ENCODE measurements at regions not wholly inside any gene's neighbourhood (a gene's known extent, or its start where the extent isn't known, plus 50 kb on each side); places are given as distances from the start of the nearest gene placed in this dataset.

DNA sequence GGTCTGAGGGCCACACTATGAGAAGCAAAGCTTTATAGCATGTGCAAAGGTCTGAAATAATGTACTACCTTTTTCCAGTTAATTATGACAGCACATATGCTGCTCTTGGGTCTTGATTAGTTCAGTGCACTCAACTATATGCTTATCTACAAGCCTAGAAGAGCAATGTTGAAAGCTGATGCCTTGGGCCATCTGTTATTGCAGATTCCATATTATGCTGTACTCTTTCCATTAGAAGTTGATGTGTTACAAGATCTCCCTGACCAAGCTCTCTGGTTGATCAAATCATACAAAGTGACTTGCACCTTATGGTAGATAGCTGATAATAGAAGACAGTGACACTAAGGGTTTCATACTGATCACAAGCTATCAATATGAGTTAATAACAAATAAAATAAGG, 327.3 kb downstream of the FRK start:
- intact Hi-C loops (cut with DNase I), result no loop called here
- no peak for DNase-seq (ENCODE audit: low spot score)

DNA sequence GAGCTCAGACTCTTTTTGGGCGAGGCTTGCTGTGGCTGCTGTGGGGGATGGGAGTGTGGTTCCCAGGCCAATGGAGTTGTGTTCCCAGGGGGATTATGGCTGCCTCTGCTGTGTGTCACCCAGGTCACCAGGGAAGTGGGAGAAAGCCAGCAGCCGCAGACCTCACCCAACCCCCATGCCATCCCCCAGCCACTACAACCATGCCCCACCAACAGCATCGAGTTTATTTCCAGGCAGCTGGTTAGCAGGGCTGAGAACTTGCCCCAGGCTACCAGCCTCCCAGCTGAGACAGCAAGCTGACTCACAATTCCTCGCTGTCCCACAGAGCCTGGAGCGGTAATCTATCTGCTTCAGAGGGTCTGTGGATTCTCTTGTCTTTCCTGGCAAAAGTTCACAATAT, 331.7 kb downstream of the FRK start:
- intact Hi-C loops (cut with DNase I), result no loop called here
- DNase-seq (ENCODE audit: low spot score), result no peak

DNA sequence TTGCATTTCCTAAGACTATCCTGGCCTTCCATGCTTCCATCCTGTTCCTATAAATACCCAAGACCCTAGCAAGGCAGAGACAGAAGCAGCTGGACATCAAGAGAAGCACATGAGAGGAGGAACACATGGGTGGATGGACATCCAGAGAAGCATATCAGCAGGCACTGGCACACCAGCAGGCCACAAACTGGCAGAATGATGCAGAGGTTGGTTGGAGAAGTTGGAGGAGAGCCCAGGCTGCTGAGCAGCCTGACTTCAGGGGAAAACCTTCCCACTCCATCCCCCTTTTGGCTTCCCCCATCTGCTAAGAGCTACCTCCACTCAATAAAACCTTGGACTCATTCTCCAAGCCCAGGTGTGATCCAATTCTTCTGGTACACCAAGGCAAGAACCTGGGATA, 332.5 kb downstream of the FRK start:
- DNase-seq (ENCODE audit: low spot score), result no peak
- intact Hi-C loops (cut with DNase I), result no loop called here

DNA sequence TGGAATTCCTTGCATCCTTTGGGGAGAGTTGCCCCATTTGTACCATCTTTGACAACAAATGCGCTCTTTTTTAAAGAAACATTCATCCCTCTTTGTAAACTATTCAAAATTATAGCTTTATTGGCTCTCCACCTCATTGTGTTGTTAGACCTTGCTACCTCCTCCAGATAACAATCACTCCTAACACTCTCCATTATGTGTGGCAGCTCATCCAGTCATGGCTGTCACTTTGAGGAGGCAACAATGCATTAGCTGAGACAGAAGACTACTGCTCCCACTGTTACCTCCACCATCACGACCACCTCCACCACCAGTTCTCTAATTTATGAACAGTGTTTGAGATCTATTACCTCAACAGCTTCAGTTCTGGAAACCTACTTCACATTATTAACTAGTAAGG, 339.1 kb downstream of the FRK start:
- DNase-seq (ENCODE audit: low spot score), result no peak
- intact Hi-C loops (cut with DNase I), result no loop called here

DNA sequence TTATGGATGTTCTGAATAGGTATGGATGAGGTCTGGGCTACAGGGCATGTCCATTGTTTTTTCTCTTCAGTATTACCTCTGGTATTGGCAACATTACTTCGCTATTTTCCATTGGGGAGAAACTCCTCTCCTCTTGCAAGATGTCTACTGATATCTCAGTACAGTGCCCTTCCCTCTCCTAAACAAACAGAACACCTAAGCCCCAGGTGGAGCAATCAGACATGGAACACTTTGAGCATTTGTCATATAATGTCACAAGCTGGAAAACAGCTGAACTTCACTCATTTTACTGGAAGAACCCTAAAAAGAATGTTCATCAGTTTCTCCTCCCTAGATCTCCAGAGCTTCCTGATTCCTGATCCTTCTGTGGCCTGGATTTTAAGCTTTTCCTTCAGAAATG, 339.8 kb downstream of the FRK start:
- intact Hi-C loops (cut with DNase I), result no loop called here
- DNase-seq (ENCODE audit: low spot score), result no peak

DNA sequence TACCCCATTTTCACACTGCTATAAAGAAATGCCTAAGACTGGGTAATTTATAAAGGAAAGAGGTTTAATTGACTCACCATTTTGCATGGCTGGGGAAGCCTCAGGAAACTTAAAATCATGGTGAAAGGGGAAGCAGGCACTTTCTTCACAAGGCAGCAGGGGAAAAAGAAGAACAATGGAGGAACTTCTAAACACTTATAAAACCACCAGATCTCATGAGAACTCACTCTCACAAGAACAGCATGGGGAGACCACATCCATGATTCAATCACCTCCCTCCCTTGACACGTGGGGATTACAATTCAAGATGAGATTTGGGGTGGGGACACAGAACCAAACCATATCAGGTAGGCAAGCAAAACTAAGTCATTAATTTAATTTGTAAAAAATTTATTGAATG, 343.2 kb downstream of the FRK start:
- no peak for DNase-seq (ENCODE audit: low spot score)
- intact Hi-C loops (cut with DNase I), result no loop called here

DNA sequence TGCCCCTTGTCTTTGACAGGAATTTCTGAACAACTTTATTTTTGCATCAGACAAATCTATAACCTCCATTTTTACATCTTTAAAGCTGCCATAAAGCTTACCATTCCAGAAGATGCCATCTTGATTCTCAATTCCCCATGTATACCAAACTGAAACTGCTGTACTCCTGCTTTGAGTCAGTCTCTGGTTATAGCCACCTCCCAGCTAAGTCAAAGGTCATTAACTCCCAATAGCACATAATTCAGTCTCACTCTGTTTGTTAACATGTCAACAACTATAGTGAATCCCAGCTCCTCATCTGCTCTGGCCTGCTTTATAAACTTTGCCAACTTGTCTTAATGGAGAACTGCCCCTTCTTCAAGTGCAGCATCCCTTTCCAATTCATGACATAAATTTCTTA, 343.6 kb downstream of the FRK start:
- intact Hi-C loops (cut with DNase I), result no loop called here
- DNase-seq (ENCODE audit: low spot score), result no peak

DNA sequence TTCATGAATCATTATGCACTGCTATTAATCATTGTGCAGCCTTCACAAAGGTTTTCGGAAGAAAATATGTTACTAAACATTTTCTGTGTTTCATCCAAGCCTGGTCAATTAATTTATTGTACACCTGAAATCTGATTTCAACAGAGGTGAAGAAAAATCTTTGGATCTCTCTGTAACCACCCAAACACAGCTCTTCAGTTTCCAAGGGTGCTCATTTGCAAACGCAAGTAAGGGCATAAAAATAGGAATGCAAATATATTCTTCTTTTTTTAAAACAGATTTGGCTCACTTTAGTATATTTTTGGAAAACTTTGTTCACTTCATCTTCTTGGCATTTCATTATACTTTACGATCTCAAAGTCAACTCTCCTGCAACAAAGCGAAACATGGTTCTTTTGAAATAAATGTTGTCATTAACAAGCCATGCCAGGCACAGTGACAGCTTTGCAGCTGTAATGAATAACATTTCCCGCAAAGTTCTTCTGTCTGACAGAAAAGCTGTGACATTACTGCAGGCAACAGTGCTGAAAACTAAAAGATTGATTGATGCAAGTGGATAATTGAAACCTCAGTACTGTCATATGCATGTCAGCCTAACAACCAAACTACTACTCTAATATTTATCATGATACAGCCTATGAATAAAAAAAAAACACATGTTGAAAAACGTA, 348.3 kb downstream of the FRK start:
- intact Hi-C loops (cut with DNase I), result no loop called here

DNA sequence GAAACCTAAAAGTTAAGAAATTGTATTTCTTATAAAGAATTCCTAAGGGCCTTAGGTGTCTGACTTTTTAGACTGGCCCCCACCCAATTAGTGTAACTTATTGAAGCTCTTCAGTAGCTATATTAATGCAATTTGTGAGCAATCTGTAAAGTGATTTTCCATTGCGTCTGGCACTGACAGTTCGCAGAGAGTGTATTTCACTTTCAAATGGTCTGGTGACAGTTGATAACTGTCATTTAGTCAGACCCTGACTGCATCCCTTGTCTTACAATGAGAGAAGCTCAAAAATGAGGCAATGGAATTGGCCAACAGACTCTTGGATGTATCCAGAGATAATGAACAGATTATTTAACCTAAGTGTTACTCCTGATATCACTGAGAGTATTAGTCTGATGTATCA, 351.8 kb downstream of the FRK start:
- intact Hi-C loops (cut with DNase I), result no loop called here
- DNase-seq (ENCODE audit: low spot score), result no peak

More for the DNA sequence above, 348.3 kb downstream of the FRK start:
- no peak for DNase-seq (ENCODE audit: low spot score)

DNA sequence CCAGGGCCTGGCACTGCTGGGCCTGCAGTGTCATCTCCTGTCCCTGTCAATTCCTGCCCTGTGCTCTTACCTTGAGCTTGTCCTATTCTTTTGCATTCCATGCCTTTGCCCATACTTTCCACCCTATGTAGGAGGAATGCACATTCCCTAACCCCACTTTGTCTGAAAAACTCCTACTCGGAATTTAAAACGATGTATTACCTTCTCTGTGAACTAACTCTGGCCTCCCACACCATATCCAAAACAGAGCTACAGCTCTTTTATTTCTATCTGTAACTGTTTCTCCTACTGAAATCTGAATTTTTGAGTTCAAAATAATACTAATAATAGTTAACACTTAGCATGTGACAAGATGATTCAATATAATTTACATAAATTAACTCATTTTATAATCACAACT, 353.7 kb downstream of the FRK start:
- intact Hi-C loops (cut with DNase I), result no loop called here
- no peak for DNase-seq (ENCODE audit: low spot score)

DNA sequence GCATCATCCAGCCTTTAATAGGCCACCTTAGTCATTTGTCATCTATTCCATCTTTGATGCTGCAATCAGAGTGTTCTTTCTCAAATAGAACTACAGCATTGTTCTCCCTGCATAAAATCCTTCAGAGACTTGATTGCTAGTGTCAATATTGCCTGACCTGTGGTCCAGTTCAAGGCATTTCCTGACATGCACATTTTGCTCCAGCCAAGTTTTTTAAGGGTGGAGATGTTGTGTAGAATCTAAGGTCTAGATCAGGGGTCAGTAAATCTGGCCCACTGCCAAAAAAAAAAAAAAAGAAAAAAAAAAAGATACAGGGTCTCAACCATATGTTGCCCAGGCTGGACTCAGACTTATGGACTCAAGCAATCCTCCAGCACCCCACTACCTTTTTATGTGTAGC, 354.4 kb downstream of the FRK start:
- intact Hi-C loops (cut with DNase I), result no loop called here
- DNase-seq (ENCODE audit: low spot score), result no peak

DNA sequence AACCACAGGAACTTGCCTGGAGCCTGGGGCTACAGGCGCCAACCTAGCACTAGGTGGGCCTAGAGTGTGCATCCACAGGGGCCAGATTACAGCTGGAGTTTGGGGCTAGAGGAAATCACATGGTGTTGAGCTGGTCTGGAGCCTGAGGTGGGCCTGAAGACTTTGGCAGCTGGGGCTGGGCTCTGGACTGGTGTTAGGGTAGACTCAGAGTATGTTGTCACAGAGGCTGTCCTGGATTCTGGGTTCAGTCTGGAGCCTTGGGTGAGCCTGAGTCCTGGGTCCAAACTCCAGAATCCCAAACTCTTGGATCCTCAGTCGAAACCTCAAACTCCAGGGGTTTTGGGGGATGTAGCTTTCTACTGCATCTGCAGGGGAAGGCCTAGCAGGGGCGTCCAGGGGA, 356.7 kb downstream of the FRK start:
- intact Hi-C loops (cut with DNase I), result no loop called here
- DNase-seq (ENCODE audit: low spot score), result no peak

DNA sequence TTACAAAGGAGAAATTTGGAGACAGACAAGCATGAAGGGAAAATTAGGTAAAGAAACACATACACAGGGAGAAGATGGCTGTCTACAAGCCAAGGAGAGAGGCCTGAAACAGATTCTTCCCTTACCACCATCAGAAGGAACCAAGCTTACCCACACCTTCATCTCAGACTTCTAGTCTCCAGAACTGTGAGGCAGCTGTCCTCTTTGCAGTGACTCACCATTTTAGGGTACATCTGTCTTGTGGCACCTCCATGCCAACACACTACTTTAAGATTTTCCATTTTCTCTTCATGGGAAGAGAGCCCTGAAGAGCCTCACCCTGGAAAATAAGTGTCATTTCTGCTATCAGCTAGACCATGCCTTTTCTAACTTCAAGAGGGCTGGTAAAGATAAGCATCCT, 369.3 kb downstream of the FRK start:
- DNase-seq (ENCODE audit: low spot score), result no peak
- intact Hi-C loops (cut with DNase I), result no loop called here

DNA sequence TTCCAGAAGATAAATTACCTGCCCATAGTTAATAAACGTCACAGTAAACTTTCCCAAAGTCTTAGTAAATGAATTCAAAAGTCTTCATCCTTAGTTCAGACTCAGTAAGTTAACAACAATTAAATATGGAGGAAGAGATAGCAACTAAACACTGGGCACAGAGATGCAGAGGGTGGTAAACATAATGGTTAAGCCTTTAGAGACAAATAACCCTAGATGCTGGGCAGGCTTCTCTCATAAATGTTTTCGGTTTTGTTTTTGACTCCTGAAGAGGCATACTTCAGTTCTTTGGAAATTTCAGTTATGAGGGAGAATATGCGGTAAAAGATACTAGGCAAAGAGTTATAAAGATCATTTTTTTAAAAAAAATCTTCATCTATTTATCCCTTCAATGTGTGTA, 369.8 kb downstream of the FRK start:
- intact Hi-C loops (cut with DNase I), result no loop called here
- DNase-seq (ENCODE audit: low spot score), result no peak

DNA sequence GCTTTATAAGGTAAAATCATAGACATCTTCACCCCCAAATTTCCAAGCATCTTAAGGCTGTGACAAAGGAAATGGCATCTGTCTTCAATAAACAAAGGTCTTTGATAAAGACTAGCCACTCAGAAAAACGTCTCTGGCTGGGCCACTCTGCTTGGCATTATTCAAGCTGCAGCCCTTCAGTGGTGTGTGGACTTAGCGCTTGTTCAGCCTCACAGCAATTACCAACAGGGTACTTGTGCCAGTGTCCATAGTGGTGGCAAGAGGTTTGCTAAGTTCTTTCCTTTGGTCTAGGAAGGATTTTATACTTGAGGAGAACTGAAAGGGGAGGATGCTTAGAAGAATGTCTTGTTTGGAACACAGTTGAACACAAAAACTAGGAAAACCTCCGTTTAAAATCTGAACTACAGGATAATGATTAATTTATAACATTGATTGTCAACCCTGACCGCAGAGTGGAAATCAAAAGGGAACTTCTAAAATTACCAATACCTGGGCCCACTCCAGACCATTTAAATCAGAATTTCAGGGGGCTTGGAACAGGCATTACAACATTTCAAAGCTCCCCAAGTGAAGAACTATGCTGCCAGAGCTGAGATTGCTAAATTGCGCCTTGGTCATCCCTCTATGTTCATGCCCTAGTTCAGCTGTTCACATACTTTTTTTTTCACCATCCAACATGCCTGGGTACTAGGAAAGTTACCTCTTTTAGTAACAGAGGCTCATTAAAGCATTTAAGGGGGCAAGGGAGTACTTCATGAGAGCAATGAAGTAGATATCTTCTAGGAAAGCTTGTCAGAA, 378.5 kb downstream of the FRK start:
- intact Hi-C loops (cut with DNase I), result no loop called here
- no peak for DNase-seq (ENCODE audit: low spot score)

DNA sequence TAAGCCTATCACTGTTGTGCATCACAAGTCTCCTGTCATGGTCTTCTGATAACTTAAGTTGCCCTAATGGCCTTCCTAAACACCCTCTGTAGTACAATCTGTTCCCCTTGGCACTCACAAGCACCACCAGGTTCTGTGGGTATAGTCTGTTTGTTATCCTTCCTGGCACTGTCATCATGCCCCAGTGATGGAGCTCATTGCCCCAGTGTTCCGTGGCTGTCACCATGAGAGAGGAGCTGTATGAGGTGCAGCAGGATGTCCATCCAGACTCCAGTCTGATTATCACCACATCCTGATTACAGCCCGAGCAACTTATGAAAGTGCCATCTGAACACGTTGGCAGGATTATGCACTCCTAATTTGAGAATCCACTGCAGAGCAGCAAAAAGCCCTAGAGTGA, 380.1 kb downstream of the FRK start:
- DNase-seq (ENCODE audit: low spot score), result no peak

DNA sequence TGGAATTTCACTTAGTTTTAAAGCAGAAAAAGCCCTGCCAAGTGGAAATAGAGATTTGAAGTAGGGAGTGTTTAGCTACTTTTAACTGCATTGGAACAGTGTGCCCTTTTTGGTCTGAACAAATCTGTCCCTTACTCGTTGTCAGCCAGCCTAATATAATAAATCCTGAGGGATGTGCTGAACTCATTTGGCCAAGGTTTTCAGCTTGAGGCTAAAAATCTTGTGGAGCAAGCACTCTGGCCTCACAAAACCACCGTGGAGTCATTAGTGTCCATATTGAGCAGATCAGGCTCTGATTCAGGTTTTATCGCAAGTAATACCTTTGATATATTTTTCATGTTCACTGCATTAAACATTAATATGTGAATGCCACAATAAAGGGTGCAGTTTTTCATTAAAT, 383.5 kb downstream of the FRK start:
- DNase-seq (ENCODE audit: low spot score), result no peak
- intact Hi-C loops (cut with DNase I), result no loop called here

More for the DNA sequence above, 380.1 kb downstream of the FRK start:
- intact Hi-C loops (cut with DNase I), result no loop called here

DNA sequence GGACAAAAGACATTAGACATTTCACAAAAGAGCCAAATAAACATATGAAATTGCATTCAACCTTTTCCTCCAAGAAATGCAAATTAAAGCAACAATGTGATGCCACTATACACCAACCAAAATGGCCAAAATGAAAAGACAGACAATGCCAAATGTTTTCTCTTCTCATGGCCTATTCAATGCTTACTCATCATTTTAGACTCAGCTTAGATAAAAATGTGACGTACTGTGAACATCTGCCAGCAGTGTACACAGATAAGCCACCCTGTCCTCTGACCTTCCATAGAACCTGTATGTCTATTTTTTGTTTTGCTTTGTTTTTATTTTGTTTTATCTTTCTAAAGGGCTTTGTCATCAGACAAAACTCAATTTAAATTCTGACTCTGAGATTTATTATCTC, 385.2 kb downstream of the FRK start:
- intact Hi-C loops (cut with DNase I), result no loop called here
- DNase-seq (ENCODE audit: low spot score), result no peak

DNA sequence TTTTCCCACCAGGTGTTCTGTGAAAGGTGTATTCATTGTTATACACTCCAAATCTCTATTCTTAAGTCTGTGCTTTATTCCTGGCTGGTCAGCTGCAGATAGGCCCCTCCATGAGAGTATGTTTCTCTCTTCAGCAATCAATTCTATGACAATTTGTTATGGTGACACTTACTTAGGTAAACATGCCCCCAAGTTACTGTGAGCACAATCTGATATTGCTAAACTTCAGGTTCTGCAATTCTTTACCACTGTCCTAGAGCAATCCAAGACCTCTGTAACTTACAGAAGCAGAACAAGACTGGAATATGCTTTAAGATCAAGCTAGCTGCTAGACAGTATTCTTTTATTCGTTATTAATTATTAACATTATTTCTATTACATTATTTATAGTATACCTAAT, 391.9 kb downstream of the FRK start:
- DNase-seq (ENCODE audit: low spot score), result no peak
- intact Hi-C loops (cut with DNase I), result no loop called here

DNA sequence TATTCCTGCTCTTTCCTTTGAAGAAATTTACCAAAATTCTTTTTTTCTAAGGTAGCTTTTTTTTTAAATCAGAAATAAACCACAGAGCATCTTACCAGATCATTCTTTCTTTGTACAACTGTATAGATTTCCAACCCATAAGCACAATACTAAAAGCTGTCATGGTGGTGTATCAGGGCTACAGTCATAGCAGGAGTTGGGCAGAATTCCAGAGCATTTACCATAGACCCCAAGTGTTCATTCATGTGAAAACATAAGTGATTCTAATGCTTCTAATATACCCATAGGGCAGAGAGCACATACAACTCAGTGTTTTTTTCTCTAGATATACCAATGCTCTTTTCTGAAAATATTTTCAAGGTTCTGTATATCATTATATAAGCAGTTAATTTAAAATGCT, 392.5 kb downstream of the FRK start:
- DNase-seq (ENCODE audit: low spot score), result no peak
- intact Hi-C loops (cut with DNase I), result no loop called here

DNA sequence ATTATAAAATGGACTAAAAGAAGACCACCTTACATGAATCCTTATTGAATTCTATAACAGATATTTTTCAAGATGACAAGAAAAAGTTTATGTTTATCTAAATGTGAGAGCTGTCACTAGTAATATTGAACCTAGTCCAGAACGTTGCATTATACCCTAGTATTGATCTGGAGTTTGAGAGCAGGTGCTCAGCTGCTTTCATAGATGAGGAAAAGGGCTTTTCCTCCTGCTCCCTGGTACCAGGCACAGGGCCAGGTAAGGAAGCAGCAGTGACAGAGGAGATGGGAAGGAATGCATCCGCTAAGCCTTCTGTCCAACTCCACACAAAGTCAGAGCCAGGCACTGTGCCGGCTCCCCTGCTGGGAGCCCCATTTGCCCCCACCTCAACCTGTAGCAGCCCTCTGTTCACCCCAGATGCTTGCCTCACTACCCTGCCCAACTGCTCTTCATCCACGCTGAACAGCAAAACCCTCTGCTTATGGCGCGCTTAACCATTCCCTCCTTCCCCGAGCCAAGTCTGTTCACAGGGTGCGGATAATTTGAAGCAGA, 393.1 kb downstream of the FRK start:
- intact Hi-C loops (cut with DNase I), result no loop called here
- no peak for DNase-seq (ENCODE audit: low spot score)
